PC-3 (cell line): ENCODE measurements at regions not wholly inside any gene's neighbourhood (a gene's known extent, or its start where the extent isn't known, plus 50 kb on each side); places are given as distances from the start of the nearest gene placed in this dataset.

Experiments
- ATAC-seq: fragments of 200-7000 bp; cut with Tn5 transposase; 2 replicates; pipeline ENCODE4 v1.9.1; 2020; ENCODE audit warnings: mild to moderate bottlenecking, moderate library complexity
- BruUV-seq: library from RNA; stranded (reverse); fragments of 400-500 nt; replicated peaks from 2 replicates; lab custom pipeline; 2021; lab: Mats Ljungman, UMichigan
- CTCF ChIA-PET: fragments of 300-600 bp; sonication (Branson Sonifier 250); formaldehyde crosslinking; loops from one replicate; lab custom pipeline; 2022; ENCODE audit warnings: antibody characterized with exemption; lab: Charles Lee
- POLR2A ChIA-PET: fragments of 300-600 bp; sonication (Branson Sonifier 250); formaldehyde crosslinking; loops from one replicate; lab custom pipeline; 2022; ENCODE audit warnings: antibody characterized with exemption; ENCODE audit not compliant: unreplicated experiment; lab: Charles Lee
- DNase-seq: peaks from one replicate; pipeline ENCODE4 v3.0.0-alpha.2; 2015
- H2AFZ ChIP-seq: fragments of 300-600 bp; sonication (generic); 2 replicates; pipeline ENCODE4 v1.6.0; 2016; ENCODE audit warnings: antibody characterized with exemption, low read length
- H3F3A ChIP-seq: fragments of 300-600 bp; sonication (generic); one replicate; pipeline ENCODE4 v1.6.0; 2017; ENCODE audit warnings: antibody characterized with exemption, low read length, control low read depth, mild to moderate bottlenecking; ENCODE audit not compliant: unreplicated experiment
- H3K27ac ChIP-seq: fragments of 300-600 bp; sonication (generic); 2 replicates; pipeline ENCODE4 v1.5.1; 2016; ENCODE audit warnings: mild to moderate bottlenecking, low read length
- H3K27me3 ChIP-seq: fragments of 300-600 bp; sonication (generic); 2 replicates; pipeline ENCODE4 v1.6.1; 2016; ENCODE audit warnings: low read length, mixed read lengths
- H3K36me3 ChIP-seq: fragments of 300-600 bp; sonication (generic); 2 replicates; pipeline ENCODE4 v1.6.1; 2016; ENCODE audit warnings: low read depth, mixed run types, low read length, mixed read lengths
- H3K4me1 ChIP-seq: fragments of 300-600 bp; sonication (generic); 2 replicates; pipeline ENCODE4 v1.5.1; 2016; ENCODE audit warnings: low read length; ENCODE audit not compliant: insufficient read depth
- H3K4me2 ChIP-seq: fragments of 300-600 bp; sonication (generic); 2 replicates; pipeline ENCODE4 v1.6.0; 2016; ENCODE audit warnings: low read length
- H3K4me3 ChIP-seq: fragments of 300-600 bp; sonication (generic); 2 replicates; pipeline ENCODE4 v1.5.1; 2016; ENCODE audit warnings: mild to moderate bottlenecking, low read length, mixed read lengths
- H3K79me2 ChIP-seq: fragments of 300-600 bp; sonication (generic); 2 replicates; pipeline ENCODE4 v1.6.1; 2017; ENCODE audit warnings: low read length, mixed read lengths
- H3K9ac ChIP-seq: fragments of 300-600 bp; sonication (generic); 2 replicates; pipeline ENCODE4 v1.6.0; 2016; ENCODE audit warnings: mild to moderate bottlenecking, low read length
- H3K9me2 ChIP-seq: fragments of 300-600 bp; sonication (generic); replicated peaks from 2 replicates; pipeline ENCODE4 v1.6.1; 2016; ENCODE audit warnings: mixed run types, low read length, mixed read lengths
- H3K9me3 ChIP-seq: fragments of 300-600 bp; sonication (generic); 2 replicates; pipeline ENCODE4 v1.6.1; 2016; ENCODE audit warnings: low read length, mixed read lengths
- H4K20me1 ChIP-seq: fragments of 300-600 bp; sonication (generic); 2 replicates; pipeline ENCODE4 v1.6.1; 2016; ENCODE audit warnings: low read length, mixed read lengths
- EZH2 ChIP-seq: fragments of 300-600 bp; sonication (generic); IDR thresholded peaks from one replicate; pipeline ENCODE4 v1.6.1; 2017; ENCODE audit warnings: antibody characterized with exemption, mild to moderate bottlenecking, low read length; ENCODE audit not compliant: unreplicated experiment
- EZH2phosphoT487 ChIP-seq: fragments of 300-600 bp; sonication (generic); IDR thresholded peaks from 2 replicates; pipeline ENCODE4 v1.6.1; 2018; ENCODE audit warnings: mild to moderate bottlenecking, antibody characterized with exemption, low read length, borderline replicate concordance
- intact Hi-C: fragments of 100-400 bp; cut with micrococcal nuclease; formaldehyde crosslinking; loops from 2 replicates; pipeline ENCODE4 v1.9.0; 2023
- TF ChIP-seq, protein P1 (sequence below): fragments of 300-600 bp; sonication (generic); conservative IDR thresholded peaks from 2 replicates; pipeline ENCODE4 v1.5.1; 2017; ENCODE audit warnings: antibody characterized with exemption, low read depth, mild to moderate bottlenecking, low read length

DNA sequence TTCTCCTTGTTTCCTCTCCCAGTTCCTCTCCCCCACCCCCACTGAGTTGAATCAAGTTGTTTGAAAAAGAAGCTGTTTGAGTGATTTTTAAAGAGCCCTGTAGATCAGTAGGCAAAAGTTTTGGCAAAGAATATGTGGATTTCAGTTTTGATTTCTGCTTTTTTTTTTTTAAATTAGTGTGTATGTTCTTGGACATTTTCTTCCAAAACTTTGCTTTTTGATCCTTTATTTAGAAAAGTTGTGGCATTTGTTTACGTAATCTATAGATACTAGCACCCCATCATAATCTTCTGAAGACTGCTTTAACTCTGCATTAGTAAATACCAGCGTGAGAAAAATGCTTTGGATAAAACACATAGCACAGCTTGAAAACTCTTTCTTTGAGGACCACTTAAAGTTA lies 190.3 kb upstream of the SEL1L start:
- H3K27me3 ChIP-seq, result no peaks in the 10 kb centered on the region
- no peak overlapping the region for H3K4me2 ChIP-seq
- H3K9ac ChIP-seq, result no peak overlapping the region
- H3F3A ChIP-seq, result no peaks in the 10 kb centered on the region
- no peak overlapping the region for H3K4me3 ChIP-seq
- DNase-seq (no peak), ATAC-seq (no peak)
- intact Hi-C loops, result no loop called here
- ChIA-PET POLR2A (no interaction called here), CTCF (no interaction called here)
- H2AFZ ChIP-seq, result no peak overlapping the region
- H3K79me2 ChIP-seq, result no peaks in the 10 kb centered on the region
- no peaks in the 10 kb centered on the region for H3K9me3 ChIP-seq
- no peaks in the 10 kb centered on the region for H3K4me1 ChIP-seq
- no peaks in the 10 kb centered on the region for H3K9me2 ChIP-seq
- no TSS peak for BruUV-seq
- H4K20me1 ChIP-seq, result no peaks in the 10 kb centered on the region
- TF ChIP-seq, protein P1, sequence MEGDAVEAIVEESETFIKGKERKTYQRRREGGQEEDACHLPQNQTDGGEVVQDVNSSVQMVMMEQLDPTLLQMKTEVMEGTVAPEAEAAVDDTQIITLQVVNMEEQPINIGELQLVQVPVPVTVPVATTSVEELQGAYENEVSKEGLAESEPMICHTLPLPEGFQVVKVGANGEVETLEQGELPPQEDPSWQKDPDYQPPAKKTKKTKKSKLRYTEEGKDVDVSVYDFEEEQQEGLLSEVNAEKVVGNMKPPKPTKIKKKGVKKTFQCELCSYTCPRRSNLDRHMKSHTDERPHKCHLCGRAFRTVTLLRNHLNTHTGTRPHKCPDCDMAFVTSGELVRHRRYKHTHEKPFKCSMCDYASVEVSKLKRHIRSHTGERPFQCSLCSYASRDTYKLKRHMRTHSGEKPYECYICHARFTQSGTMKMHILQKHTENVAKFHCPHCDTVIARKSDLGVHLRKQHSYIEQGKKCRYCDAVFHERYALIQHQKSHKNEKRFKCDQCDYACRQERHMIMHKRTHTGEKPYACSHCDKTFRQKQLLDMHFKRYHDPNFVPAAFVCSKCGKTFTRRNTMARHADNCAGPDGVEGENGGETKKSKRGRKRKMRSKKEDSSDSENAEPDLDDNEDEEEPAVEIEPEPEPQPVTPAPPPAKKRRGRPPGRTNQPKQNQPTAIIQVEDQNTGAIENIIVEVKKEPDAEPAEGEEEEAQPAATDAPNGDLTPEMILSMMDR, result no peak
- TF ChIP-seq EZH2 (no peak), EZH2phosphoT487 (no peak)
- no peak overlapping the region for H3K27ac ChIP-seq
- H3K36me3 ChIP-seq, result no peaks in the 10 kb centered on the region

DNA sequence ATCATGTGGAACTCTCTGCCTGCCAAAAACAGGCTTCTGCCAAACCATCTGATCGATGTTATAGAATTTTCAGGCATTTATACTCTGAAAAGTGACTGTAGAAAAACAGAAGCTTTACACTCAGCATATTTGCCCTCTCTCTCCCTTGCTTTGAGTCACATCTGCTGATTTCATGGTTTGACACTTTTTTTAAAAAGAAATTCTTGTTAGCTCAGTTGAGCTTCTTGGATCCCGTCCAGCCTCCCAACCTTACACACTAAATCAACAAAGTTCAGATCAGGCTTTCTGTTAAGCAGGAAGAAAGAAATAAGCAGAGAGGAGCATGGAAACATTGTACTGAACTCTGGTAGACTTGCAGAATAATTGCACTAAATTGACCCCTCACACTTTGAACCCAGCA lies 193.6 kb upstream of the SEL1L start:
- H3K9me2 ChIP-seq, result no peaks in the 10 kb centered on the region
- no peak overlapping the region for H3K4me2 ChIP-seq
- H3K9ac ChIP-seq, result no peak overlapping the region
- TF ChIP-seq EZH2 (no peak), EZH2phosphoT487 (no peak)
- TF ChIP-seq, protein P1, result no peak
- no peaks in the 10 kb centered on the region for H3K4me1 ChIP-seq
- ChIA-PET POLR2A (no interaction called here), CTCF (no interaction called here)
- H2AFZ ChIP-seq, result no peak overlapping the region
- DNase-seq (peak; percentile 11), ATAC-seq (no peak)
- BruUV-seq, result no TSS peak
- H3K27me3 ChIP-seq, result no peaks in the 10 kb centered on the region
- H3K36me3 ChIP-seq, result no peaks in the 10 kb centered on the region
- no peaks in the 10 kb centered on the region for H4K20me1 ChIP-seq
- no peaks in the 10 kb centered on the region for H3F3A ChIP-seq
- intact Hi-C loops, result no loop called here
- no peaks in the 10 kb centered on the region for H3K79me2 ChIP-seq
- H3K9me3 ChIP-seq, result no peaks in the 10 kb centered on the region
- H3K4me3 ChIP-seq, result no peak overlapping the region
- no peak overlapping the region for H3K27ac ChIP-seq

DNA sequence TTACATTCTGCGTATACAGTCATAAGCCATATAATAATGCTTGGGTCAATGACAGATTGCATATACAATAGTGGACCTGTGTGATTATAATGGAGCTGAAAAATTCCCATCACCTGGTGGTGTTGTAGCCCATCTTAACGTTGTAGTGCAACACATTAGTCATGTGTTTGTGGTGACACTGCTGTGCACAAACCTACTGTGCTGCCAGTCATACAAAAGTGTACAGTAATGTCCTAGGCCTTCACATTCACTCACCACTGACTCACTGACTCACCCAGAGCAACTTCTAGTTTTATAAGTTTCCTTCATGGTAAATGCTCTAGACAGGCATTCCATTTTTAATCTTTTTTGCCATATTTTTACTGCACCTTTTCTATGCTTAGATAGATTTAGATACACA lies 194.8 kb upstream of the SEL1L start:
- TF ChIP-seq EZH2, result no peak
- TF ChIP-seq, protein P1, result no peak
- TF ChIP-seq EZH2phosphoT487, result no peak
- no TSS peak for BruUV-seq
- Histone ChIP-seq H2AFZ (no peak overlapping the region), H4K20me1 (no peaks in the 10 kb centered on the region), H3K4me2 (no peak overlapping the region), H3F3A (no peaks in the 10 kb centered on the region), H3K27me3 (no peaks in the 10 kb centered on the region), H3K36me3 (no peaks in the 10 kb centered on the region), H3K9me2 (no peaks in the 10 kb centered on the region), H3K27ac (no peak overlapping the region), H3K4me1 (no peaks in the 10 kb centered on the region), H3K9ac (no peak overlapping the region), H3K79me2 (no peaks in the 10 kb centered on the region), H3K4me3 (no peak overlapping the region), H3K9me3 (no peaks in the 10 kb centered on the region)
- CTCF ChIA-PET, result no interaction called here
- no peak for ATAC-seq
- POLR2A ChIA-PET, result no interaction called here
- DNase-seq, result peak; percentile 14
- intact Hi-C loops, result no loop called here
